Hepatocyte (in vitro differentiated cells): ENCODE measurements at regions not wholly inside any gene's neighbourhood (a gene's known extent, or its start where the extent isn't known, plus 50 kb on each side); places are given as distances from the start of the nearest gene placed in this dataset.

ENCODE experiments used
- DNase-seq: peaks from one replicate; pipeline ENCODE4 v3.0.0-alpha.2; 2016; ENCODE audit warnings: low spot score
- H2AFZ ChIP-seq: fragments of 200-600 bp; sonication (generic); 2 replicates; pipeline ENCODE4 v1.6.0; 2016; ENCODE audit warnings: antibody characterized with exemption, mild to moderate bottlenecking
- H3K27ac ChIP-seq: fragments of 200-600 bp; sonication (generic); 2 replicates; pipeline ENCODE4 v1.5.1; 2016; ENCODE audit warnings: mild to moderate bottlenecking
- H3K27me3 ChIP-seq: fragments of 200-600 bp; sonication (generic); 2 replicates; pipeline ENCODE4 v1.6.1; 2016
- H3K36me3 ChIP-seq: fragments of 200-600 bp; sonication (generic); replicated peaks from 2 replicates; pipeline ENCODE4 v1.5.1; 2016; ENCODE audit warnings: low read depth; ENCODE audit not compliant: insufficient read depth
- H3K4me1 ChIP-seq: fragments of 200-600 bp; sonication (generic); 2 replicates; pipeline ENCODE4 v1.5.1; 2016; ENCODE audit warnings: mild to moderate bottlenecking, moderate library complexity; ENCODE audit not compliant: insufficient read depth
- H3K4me2 ChIP-seq: fragments of 200-600 bp; sonication (generic); 2 replicates; pipeline ENCODE4 v1.6.0; 2016
- H3K4me3 ChIP-seq: fragments of 200-600 bp; sonication (generic); 2 replicates; pipeline ENCODE4 v1.5.1; 2016; ENCODE audit warnings: mild to moderate bottlenecking
- H3K79me2 ChIP-seq: fragments of 200-600 bp; sonication (generic); 2 replicates; pipeline ENCODE4 v1.6.0; 2017; ENCODE audit warnings: mild to moderate bottlenecking
- H3K9me2 ChIP-seq: fragments of 200-600 bp; sonication (generic); replicated peaks from 2 replicates; pipeline ENCODE4 v1.6.0; 2017; ENCODE audit warnings: mild to moderate bottlenecking; ENCODE audit not compliant: insufficient read depth
- H3K9me3 ChIP-seq: fragments of 200-600 bp; sonication (generic); 2 replicates; pipeline ENCODE4 v1.5.1; 2016; ENCODE audit warnings: low read depth, mild to moderate bottlenecking
- H4K20me1 ChIP-seq: fragments of 200-600 bp; sonication (generic); 2 replicates; pipeline ENCODE4 v1.6.0; 2016; ENCODE audit warnings: mild to moderate bottlenecking; ENCODE audit not compliant: insufficient read depth, poor library complexity, severe bottlenecking
- CTCF ChIP-seq: fragments of 200-600 bp; sonication (generic); IDR thresholded peaks from 2 replicates; pipeline ENCODE4 v1.5.1; 2016; ENCODE audit warnings: antibody characterized with exemption, mild to moderate bottlenecking; ENCODE audit not compliant: poor library complexity
- EZH2 ChIP-seq: fragments of 200-600 bp; sonication (generic); IDR thresholded peaks from 2 replicates; pipeline ENCODE4 v1.6.1; 2016; ENCODE audit warnings: antibody characterized with exemption, mild to moderate bottlenecking, borderline replicate concordance
- EZH2phosphoT487 ChIP-seq: fragments of 200-600 bp; sonication (generic); IDR thresholded peaks from one replicate; pipeline ENCODE4 v1.6.1; 2018; ENCODE audit warnings: antibody characterized with exemption, mild to moderate bottlenecking, low read depth, moderate library complexity; ENCODE audit not compliant: unreplicated experiment, severe bottlenecking
- WGBS: methylation state at CpG from one replicate; pipeline ENCODE4 v1.1.6; 2016; ENCODE audit warnings: low lambda C conversion rate; ENCODE audit errors: missing lambda C conversion rate; 5-methylcytosine and 5-hydroxymethylcytosine counted together

- no peak for DNase-seq
- Histone ChIP-seq H2AFZ (no peak overlapping the region), H3K79me2 (no peaks in the 10 kb centered on the region), H3K9me2 (no peaks in the 10 kb centered on the region), H3K4me2 (no peak overlapping the region), H4K20me1 (no peaks in the 10 kb centered on the region), H3K9me3 (no peaks in the 10 kb centered on the region), H3K27me3 (no peaks in the 10 kb centered on the region), H3K27ac (peak overlapping the region; percentile 62), H3K36me3 (no peaks in the 10 kb centered on the region), H3K4me1 (peaks cover 30% of the 10 kb centered on the region), H3K4me3 (no peak overlapping the region)
- TF ChIP-seq EZH2 (no peak), EZH2phosphoT487 (no peak), CTCF (no peak)
- 81% methylated on average over 9 of the region's 9 CpGs for WGBS
These were observed 55.2 kb upstream of the HGFAC start for GRCh38 chr4:3386526-3386925.

GRCh38 chr4:3387154-3387942, 54.4 kb upstream of the HGFAC start:
- no peaks in the 10 kb centered on the region for H3K9me3 ChIP-seq
- H4K20me1 ChIP-seq = no peaks in the 10 kb centered on the region
- WGBS = 81% methylated on average over 15 of the region's 15 CpGs
- TF ChIP-seq EZH2 (no peak), CTCF (no peak), EZH2phosphoT487 (no peak)
- no peak overlapping the region for H3K4me3 ChIP-seq
- no peak for DNase-seq
- peaks cover 30% of the 10 kb centered on the region for H3K4me1 ChIP-seq
- no peaks in the 10 kb centered on the region for H3K27me3 ChIP-seq
- H3K27ac ChIP-seq = peak overlapping the region; percentile 82
- H3K36me3 ChIP-seq = no peaks in the 10 kb centered on the region
- H3K9me2 ChIP-seq = no peaks in the 10 kb centered on the region
- peak overlapping the region; percentile 72 for H3K4me2 ChIP-seq
- H3K79me2 ChIP-seq = no peaks in the 10 kb centered on the region
- H2AFZ ChIP-seq = no peak overlapping the region

- Histone ChIP-seq H3K27ac (peak overlapping the region; percentile 82), H3K9me2 (no peaks in the 10 kb centered on the region), H3K4me3 (no peak overlapping the region), H4K20me1 (no peaks in the 10 kb centered on the region), H3K4me1 (peaks cover 30% of the 10 kb centered on the region), H3K4me2 (peak overlapping the region; percentile 72), H3K79me2 (no peaks in the 10 kb centered on the region), H3K9me3 (no peaks in the 10 kb centered on the region), H3K36me3 (no peaks in the 10 kb centered on the region), H2AFZ (no peak overlapping the region), H3K27me3 (no peaks in the 10 kb centered on the region)
- DNase-seq = no peak
- 56% methylated on average over 9 of the region's 12 CpGs for WGBS
- TF ChIP-seq EZH2phosphoT487 = no peak
- no peak for TF ChIP-seq CTCF
- TF ChIP-seq EZH2 = no peak
These were observed 53.8 kb upstream of the HGFAC start for GRCh38 chr4:3387943-3388361.
